Osteoblast (primary cell): ENCODE measurements at regions not wholly inside any gene's neighbourhood (a gene's known extent, or its start where the extent isn't known, plus 50 kb on each side); places are given as distances from the start of the nearest gene placed in this dataset.

ENCODE experiments used
- DNase-seq: peaks from one replicate; pipeline ENCODE4 v3.0.0; 2011; ENCODE audit warnings: low spot score, mixed read lengths; ENCODE audit not compliant: insufficient read length; ENCODE audit errors: missing footprints
- H2AFZ ChIP-seq: 2 replicates; pipeline ENCODE4 v1.6.0; 2011; ENCODE audit warnings: mild to moderate bottlenecking, low read length
- H3K27ac ChIP-seq: 2 replicates; pipeline ENCODE4 v1.5.1; 2011; ENCODE audit warnings: mild to moderate bottlenecking, low read depth, low read length, moderate library complexity
- H3K27me3 ChIP-seq: 2 replicates; pipeline ENCODE4 v1.6.0; 2012; ENCODE audit warnings: mild to moderate bottlenecking, control low read depth, inconsistent platforms, low read length, moderate library complexity; ENCODE audit not compliant: insufficient read depth
- H3K36me3 ChIP-seq: 2 replicates; pipeline ENCODE4 v1.5.1; 2011; ENCODE audit warnings: mild to moderate bottlenecking, low read length, control low read depth, moderate library complexity; ENCODE audit not compliant: insufficient read depth
- H3K4me1 ChIP-seq: 2 replicates; pipeline ENCODE4 v1.5.1; 2011; ENCODE audit warnings: mild to moderate bottlenecking, low read length, control low read depth, moderate library complexity; ENCODE audit not compliant: insufficient read depth
- H3K4me2 ChIP-seq: 2 replicates; pipeline ENCODE4 v1.6.0; 2011; ENCODE audit warnings: mild to moderate bottlenecking, low read length; ENCODE audit not compliant: insufficient read depth
- H3K4me3 ChIP-seq: fragments of 200-600 bp; sonication (generic); 3 replicates; pipeline ENCODE4 v1.5.1; 2012; ENCODE audit warnings: mild to moderate bottlenecking, low read length, inconsistent platforms; ENCODE audit not compliant: insufficient read depth
- H3K79me2 ChIP-seq: 2 replicates; pipeline ENCODE4 v1.6.0; 2012; ENCODE audit warnings: mild to moderate bottlenecking, low read length, control low read depth, inconsistent platforms; ENCODE audit not compliant: insufficient read depth
- H3K9me3 ChIP-seq: 2 replicates; pipeline ENCODE4 v1.5.1; 2011; ENCODE audit warnings: low read depth, low read length, control low read depth
- H4K20me1 ChIP-seq: 2 replicates; pipeline ENCODE4 v1.6.0; 2012; ENCODE audit warnings: mild to moderate bottlenecking, low read length, control low read depth; ENCODE audit not compliant: insufficient read depth
- CTCF ChIP-seq: IDR thresholded peaks from 2 replicates; pipeline ENCODE4 v1.5.1; 2011; ENCODE audit warnings: mild to moderate bottlenecking, low read depth, low read length, moderate library complexity; ENCODE audit errors: extremely low read depth

DNA sequence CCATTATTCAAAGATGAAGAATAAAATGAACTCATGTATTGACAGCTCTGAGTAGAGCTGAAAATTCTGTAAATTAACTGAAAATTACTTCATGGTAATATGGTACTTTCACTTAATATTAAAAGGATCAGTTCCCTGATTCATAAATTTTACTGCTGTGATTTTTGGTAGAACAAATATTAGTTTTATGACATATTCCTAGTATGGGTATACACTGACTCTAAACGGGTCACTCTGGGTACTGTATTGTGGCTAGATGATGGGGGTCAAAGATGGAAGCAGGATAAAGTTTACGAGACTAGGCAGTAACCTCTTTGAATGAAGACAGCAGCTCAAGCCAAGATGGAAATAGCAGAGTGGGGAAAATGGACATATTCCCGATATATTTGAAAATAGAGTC lies 135.5 kb downstream of the NUAK1 start:
- H3K9me3 ChIP-seq: no peaks in the 10 kb centered on the region
- no peaks in the 10 kb centered on the region for H3K36me3 ChIP-seq
- H3K4me3 ChIP-seq: no peak overlapping the region
- H2AFZ ChIP-seq: no peak overlapping the region
- H3K4me2 ChIP-seq: no peak overlapping the region
- H4K20me1 ChIP-seq: no peaks in the 10 kb centered on the region
- no peak overlapping the region for H3K27ac ChIP-seq
- H3K79me2 ChIP-seq: no peaks in the 10 kb centered on the region
- peaks cover under 1% of the 10 kb centered on the region for H3K27me3 ChIP-seq
- no peaks in the 10 kb centered on the region for H3K4me1 ChIP-seq
- TF ChIP-seq CTCF: no peak
- no peak for DNase-seq

- no peak overlapping the region for H3K27ac ChIP-seq
- DNase-seq: no peak
- no peak overlapping the region for H2AFZ ChIP-seq
- H3K4me2 ChIP-seq: no peak overlapping the region
- no peaks in the 10 kb centered on the region for H3K79me2 ChIP-seq
- no peaks in the 10 kb centered on the region for H3K9me3 ChIP-seq
- peaks cover 4% of the 10 kb centered on the region for H3K27me3 ChIP-seq
- no peak for TF ChIP-seq CTCF
- H3K4me3 ChIP-seq: no peak overlapping the region
- no peaks in the 10 kb centered on the region for H4K20me1 ChIP-seq
- H3K36me3 ChIP-seq: no peaks in the 10 kb centered on the region
- no peaks in the 10 kb centered on the region for H3K4me1 ChIP-seq
These were observed 134.5 kb downstream of the NUAK1 start for GRCh38 chr12:106004289-106004688.

- DNase-seq: no peak
- no peak overlapping the region for H3K4me3 ChIP-seq
- H3K36me3 ChIP-seq: no peaks in the 10 kb centered on the region
- no peaks in the 10 kb centered on the region for H3K4me1 ChIP-seq
- peaks cover 4% of the 10 kb centered on the region for H3K27me3 ChIP-seq
- no peak overlapping the region for H3K4me2 ChIP-seq
- no peaks in the 10 kb centered on the region for H4K20me1 ChIP-seq
- no peak overlapping the region for H2AFZ ChIP-seq
- H3K79me2 ChIP-seq: no peaks in the 10 kb centered on the region
- TF ChIP-seq CTCF: no peak
- no peak overlapping the region for H3K27ac ChIP-seq
- no peaks in the 10 kb centered on the region for H3K9me3 ChIP-seq
These were observed 132.4 kb downstream of the NUAK1 start for GRCh38 chr12:106006382-106006781.

DNA sequence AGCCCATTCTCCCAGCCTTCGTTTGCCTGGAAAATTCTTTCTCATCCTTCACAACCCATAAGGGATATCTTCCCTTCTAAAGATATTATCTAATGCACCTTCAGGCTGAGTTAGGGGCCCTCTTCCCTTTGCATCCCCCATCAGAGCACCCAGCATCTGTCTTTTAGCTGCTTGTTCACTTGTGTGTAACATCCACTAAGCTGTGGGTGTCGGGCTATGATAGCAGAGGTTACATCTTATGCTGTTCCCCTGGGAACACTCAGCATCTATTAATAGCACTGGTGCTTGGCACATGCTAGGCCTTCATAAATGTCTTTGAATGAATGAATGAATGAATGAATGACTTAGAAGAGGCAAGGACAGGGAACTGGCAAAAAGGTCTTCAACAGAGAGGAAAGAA lies 131.8 kb downstream of the NUAK1 start:
- Histone ChIP-seq H3K79me2 (no peaks in the 10 kb centered on the region), H3K4me2 (no peak overlapping the region), H3K4me1 (no peaks in the 10 kb centered on the region), H3K9me3 (no peaks in the 10 kb centered on the region), H4K20me1 (no peaks in the 10 kb centered on the region), H3K36me3 (no peaks in the 10 kb centered on the region), H3K27ac (no peak overlapping the region), H2AFZ (no peak overlapping the region), H3K4me3 (no peak overlapping the region), H3K27me3 (peaks cover 4% of the 10 kb centered on the region)
- no peak for DNase-seq
- TF ChIP-seq CTCF: no peak
